NCI-H2196 treated with DMSO at 0.1 percent for 48 hours (cell line): ENCODE measurements at regions not wholly inside any gene's neighbourhood (a gene's known extent, or its start where the extent isn't known, plus 50 kb on each side); places are given as distances from the start of the nearest gene placed in this dataset.
"Not testable (repeated sequence)": the region's sequence is repeated elsewhere in the genome, so short reads cannot be mapped to it uniquely, and the experiment has no call there.

ENCODE experiments used
- DNase-seq: peaks from one replicate; lab custom pipeline; 2025; ENCODE audit not compliant: unreplicated experiment; lab: John Stamatoyannopoulos, UW

DNA sequence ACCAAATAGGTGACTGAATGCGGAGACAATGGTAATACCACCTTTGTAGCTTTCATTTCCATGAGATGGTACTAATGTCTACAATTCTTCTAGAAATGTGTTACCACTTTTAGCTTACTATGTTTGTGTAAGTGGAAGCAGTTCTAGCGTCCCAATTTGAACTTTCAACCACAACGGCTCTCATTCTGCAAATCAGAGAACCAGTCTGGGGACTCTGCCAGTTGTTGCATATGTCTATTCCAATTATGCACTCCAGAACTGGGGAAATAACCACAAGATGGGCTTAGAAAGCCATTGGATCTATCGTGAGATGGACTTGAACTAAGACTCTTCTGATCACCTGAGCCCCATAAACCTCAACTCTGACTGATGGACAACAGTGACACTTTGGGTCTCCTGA is 862.3 kb downstream of the SLITRK1 start:
- no peak for DNase-seq

DNA sequence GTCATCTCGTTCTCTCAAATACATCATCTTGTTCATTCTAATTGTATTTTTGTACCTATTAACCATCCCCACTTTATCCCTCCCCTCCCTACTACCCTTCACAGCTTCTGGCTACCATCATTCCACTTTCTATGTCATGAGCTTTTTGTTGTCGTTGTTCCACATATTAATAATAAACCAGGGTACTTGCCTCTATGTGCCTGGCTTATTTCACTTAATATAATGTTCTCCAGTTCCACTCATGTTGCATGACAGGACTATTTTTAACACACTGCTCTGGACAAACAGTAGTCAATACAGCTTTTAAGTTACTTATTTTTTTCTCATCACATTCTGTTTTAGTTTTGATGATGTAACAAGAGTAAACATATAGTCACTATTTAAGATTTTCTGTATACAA is 872.3 kb downstream of the SLITRK1 start:
- no peak for DNase-seq

DNA sequence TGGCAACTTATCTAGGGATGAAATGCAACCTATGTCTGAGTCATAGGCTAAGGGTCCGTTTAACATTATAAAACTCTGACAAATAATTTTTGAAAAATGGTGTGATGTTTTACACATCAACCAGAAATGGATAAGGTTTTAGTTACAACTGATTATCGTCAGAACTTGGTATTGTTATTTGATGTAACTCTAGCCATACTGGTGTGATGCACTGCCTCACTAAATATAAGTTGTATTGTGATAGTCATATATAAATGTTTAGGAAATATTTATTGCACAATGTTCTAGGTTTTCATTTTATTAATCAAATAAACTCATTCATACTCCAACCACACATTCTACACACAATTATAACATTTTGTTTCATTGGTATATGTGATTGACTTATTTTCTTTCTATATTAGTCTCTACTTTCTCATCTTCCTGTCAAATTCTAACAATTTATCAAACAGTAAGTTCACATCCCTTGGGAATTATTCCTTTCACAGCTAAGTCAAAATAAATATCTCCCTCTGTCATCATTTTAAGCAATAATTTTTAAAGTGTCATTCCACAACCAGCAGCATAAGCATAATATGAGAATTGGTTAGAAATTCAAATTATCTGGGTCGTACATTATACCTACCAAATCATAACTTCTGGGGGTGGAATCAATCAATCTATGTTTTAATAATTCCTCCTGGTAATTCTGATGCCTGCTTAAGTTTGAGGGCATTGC is 873.9 kb downstream of the SLITRK1 start:
- DNase-seq, result no peak

DNA sequence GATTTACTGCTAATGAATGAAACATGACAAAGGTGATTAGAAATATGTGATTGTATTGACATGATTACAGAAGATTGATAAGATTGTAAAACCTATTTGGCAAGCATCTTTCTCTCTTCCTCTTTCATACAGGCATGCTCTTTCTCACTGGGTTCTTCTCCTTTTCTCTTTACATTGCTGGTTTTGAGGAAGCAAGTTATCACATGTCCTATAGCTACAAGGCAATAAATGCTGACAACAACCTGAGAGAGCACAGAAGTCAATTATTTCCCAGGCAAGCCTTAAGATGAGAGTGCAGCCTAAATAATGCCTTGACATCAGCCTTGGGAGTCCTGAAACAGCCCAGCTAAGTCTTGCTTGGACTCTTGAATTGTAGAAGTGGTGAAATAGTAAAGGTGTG is 875.0 kb downstream of the SLITRK1 start:
- no peak for DNase-seq

DNA sequence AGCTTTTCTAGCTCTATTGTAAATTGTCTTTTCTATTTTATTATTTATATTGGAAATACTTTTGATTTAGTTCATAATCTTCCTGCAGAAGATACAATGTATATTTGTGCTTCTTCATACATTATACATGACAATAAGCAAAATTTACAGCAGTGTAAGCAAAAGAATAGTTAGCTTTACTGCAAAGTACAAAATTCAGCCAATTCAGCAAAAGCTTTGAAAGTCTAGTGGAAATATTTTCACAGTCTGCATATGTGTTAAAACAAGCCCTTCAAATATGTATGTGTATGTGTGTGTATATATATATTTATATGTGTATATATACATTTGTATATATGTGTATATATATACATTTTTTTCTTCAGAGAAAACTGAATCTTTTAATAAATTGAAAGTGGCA is 879.1 kb downstream of the SLITRK1 start:
- DNase-seq, result no peak

DNA sequence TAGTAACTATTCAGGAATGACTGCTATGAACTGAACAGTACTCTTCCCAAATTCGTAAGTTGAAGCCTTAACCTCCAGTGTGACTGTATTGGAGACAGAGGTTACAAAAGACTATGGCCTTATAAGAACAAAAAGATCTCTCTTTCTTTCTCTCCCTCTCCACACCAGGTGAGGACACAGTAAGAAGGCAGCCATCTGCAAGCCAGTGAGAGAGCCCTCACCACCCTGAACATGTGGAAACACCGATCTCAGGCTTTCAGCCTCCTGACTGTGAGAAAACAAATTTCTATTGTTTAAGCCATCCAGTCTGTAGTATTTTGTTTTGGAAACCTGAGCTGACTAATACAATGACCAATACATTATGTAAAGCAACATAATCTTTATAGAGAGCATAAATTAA is 888.9 kb downstream of the SLITRK1 start:
- no peak for DNase-seq

DNA sequence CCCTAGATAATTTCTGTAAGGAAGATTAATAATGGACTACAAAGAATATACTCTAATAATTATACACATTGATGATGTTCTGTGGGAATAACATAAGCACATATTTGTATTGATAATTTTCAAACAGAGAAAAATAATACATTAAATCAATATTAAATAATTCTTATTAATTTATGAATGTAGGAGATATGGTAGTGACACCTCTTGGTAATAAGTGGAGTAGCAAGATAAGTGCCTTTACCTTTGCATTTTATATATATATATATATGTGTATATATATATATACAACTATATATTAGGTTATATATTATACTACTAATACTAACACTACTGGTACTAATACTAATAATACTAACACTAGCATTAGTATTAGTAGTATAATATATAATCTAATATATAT is 905.8 kb downstream of the SLITRK1 start:
- no peak for DNase-seq

DNA sequence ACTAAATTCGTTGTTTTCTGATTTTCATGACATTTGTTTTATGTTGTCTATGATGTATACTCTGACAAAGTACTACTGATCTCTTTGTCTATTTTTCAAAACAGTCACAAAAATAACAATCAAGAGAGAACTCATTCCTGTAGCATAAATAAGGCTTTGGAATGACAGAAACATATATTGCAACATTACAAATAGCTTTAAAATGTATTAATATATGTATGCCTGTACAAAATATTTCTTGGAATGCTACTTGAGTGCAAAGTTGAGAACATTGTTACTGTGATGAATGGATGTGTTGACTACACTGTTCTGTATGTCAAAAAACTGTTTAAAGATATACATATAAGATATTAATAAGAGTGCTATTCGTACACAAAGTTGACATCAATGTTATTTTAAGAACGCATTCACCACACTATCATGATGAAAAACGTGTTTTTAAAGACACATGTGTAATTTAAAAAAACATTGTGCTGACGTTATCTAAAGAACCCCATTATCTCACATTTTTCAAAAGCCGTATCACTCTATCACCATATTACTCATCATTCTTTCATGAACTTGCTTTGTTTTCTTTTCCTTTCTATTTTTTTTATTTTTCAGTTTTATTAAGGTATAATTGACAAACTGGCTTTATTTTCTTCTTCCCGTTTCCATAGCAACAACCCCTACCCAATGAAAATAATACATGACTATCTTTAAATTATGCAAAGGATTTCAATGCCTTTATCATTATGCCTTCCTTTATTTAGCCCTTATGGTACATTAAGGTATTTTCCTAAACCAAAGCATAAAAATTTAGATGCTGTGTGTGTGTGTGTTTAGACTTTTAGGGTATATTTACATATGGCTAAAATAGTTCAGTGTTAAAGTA is 918.8 kb downstream of the SLITRK1 start:
- no peak for DNase-seq

DNA sequence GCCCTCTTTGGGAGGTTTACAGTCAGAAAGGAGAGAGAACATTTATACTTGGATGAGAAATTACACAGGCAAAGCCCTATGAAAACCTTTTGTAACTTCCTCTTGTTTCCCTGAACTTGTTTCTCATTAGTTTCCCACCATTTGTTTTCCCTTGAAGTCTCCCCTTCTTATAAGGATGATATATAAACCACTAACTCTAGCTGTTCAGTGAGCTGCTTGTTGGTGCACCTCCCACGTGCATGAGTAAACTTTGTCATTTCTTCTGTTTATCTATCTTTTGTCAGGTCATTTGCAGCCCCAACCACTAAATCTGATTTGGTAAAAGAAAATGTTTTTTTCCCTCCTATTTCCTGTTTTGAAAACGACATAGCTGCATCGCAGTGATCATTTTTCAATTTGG is 919.9 kb downstream of the SLITRK1 start:
- no peak for DNase-seq

DNA sequence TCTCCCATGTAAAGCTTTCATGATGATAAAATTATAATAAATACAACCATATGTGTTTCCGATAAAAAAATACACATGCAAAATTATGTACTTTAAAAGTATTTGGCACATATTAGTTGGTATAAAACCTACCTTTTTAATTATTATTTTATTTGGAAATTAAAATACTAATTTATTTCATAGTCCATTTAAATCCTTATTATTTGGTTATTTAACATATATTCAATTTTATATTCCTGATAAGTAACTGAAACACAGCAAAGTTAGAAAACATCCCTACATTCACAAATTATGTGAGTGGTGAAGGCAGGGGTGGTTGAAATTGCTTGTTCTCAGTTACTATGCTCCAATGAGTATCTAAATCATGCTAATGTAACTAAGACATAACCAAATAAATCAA is 920.5 kb downstream of the SLITRK1 start:
- no peak for DNase-seq

DNA sequence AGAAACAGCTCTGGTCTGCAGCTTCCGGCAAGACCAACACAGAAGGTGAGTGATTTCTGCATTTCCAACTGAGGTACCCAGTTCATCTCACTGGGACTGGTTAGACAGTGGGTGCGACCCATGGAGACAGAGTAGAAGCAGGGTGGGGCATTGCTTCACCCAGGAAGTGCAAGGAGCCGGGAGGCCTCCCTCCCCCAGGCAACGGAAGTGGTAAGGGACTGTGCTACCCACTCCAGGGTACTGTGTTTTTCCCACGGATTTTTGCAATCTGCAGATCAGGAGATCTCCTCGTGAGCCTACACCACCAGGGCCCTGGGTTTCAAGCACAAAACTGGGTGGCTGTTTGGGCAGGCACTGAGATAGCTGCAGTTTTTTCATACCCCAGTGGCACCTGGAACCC is 929.9 kb downstream of the SLITRK1 start:
- not testable (repeated sequence) for DNase-seq

DNA sequence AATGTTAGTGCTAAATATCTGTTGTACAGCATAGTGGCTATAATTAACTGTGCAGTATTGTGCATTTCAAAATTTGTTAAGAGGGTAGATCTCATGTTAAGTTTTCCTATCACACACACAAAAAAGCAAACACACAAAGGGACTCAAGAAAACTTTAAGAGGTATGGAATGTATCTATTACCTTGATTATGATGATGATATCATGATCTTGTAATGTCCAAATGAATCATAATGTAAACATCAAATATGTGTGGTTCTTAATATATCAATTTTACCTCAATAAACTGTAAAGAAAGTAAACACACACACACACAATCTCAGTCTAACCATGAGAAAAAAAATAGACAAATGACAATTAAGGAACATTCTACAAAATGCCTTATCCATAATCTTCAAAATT is 934.6 kb downstream of the SLITRK1 start:
- DNase-seq, result no peak

DNA sequence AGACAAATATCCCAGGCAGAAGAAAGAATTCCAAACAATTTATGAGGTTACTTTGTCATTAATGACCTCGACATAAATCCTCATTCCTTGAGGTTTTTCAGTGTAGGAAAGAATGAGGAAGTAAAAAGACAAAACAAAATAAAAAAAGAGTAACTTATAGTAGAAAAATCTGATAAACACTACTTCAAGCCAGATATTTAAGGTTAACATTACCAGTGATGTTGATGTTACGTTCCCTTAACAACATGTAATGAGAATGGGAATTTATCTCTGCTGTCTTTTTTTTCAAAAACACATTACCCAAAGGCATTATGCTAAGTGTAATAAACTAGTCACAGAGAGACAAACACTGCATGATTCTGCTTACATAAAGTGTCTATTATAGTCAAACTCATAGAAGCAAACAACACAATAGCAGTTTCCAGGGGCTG is 935.1 kb downstream of the SLITRK1 start:
- no peak for DNase-seq

DNA sequence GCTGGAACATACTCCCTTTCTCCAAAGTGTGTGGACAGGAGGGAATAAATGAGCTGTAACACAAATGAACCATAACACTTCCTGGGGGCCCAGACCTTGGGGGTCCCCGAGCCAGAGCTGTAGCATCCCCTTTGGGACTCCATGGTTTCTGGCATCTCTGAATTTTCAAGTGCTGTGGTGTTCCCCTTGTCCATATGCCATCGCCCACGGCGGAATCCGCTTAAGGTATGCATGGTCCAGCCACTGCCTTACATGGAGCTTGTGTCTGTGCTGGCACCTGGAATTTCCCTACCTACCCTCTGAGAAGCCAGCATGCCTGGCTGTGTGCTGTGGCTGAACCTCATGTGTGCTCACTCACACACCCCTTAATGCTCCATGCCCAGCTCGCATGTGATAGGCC is 943.6 kb downstream of the SLITRK1 start:
- DNase-seq, result no peak

DNA sequence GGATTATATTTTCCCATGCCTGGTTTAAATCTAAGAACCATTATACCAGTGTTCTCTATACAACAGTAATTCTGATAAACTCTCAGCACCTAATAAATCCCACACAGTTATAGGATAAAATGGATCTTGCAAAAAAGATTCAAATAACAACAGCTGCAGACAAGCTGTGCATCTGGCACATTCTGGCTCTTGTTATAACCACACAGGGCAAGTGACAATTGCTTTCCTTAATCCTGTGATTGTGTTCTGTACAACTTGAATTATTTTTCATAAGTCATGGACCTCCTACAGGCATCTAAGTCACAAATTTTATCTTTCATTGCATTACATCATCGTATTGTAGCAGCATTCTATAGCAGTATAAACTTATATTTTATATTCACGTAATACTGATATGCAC is 948.3 kb downstream of the SLITRK1 start:
- no peak for DNase-seq

DNA sequence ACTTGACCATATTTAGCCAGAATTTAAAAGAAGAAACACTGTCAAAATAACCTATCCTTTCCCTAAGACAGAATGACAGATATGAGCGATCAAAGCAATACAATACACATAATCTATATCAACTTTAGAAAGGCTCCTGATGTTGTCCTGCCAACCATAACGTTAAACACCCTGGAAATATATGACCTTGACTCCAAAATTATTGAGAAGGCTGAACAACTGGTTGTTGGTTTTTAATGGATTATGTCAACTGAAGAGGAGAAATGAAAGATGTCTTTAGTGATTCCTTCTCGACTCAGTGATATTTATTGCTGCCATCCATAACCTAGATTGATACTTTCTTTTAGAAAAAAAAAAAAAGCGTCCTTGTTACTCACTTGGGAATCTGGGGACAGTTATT is 957.2 kb downstream of the SLITRK1 start:
- DNase-seq, result no peak

DNA sequence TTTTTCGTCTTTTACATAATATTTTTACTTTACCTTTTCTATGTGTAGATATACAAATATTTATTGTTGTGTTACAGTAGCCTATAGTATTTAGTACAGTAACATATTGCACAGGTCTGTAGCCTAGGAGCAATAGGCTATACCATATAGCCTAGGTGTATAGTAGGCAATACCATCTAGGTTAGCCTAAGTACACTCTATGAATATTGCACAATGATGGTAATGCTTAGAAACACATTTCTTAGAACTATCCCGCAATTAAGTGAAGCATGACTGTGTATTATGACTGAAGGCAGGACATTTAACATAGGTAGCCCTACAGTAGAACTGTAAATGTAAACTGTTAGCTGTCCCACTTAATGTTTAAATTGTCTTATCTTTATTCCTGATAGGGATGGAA is 964.3 kb downstream of the SLITRK1 start:
- DNase-seq, result no peak

DNA sequence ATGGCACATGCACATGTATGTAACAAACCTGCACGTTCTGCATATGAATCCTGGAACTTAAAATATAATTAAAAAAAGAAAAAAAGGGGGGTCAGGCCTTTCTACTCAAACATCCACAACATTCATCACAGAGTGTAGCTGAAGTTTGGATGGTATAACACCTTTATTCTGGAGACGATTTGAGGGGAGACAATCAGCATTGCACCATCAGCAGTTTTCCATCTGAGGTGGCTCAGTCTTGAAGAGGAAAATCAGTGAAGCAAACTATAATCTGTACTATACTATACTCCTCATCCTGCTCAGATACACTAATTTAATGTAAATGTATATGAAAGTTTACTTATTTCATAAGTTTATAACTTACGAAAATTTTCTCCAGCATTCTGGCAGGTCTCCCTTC is 969.7 kb downstream of the SLITRK1 start:
- DNase-seq, result no peak

DNA sequence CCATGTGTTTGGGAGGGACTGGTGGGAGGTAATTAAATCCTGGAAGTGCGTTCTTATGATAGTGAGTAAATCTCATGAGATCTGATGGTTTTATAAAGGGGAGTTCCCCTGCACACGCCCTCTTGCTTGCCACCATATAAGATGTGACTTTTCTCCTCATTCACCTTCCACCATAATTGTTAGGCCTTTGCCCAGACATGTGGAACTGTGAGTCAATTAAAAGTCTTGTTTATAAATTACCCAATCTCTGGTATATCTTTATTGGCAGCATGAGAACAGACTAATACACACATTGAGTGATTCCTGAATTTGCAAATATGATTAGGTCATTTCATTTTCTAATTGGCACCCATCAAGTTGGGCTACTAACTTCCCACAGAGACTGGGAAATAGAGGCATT is 977.2 kb downstream of the SLITRK1 start:
- no peak for DNase-seq

DNA sequence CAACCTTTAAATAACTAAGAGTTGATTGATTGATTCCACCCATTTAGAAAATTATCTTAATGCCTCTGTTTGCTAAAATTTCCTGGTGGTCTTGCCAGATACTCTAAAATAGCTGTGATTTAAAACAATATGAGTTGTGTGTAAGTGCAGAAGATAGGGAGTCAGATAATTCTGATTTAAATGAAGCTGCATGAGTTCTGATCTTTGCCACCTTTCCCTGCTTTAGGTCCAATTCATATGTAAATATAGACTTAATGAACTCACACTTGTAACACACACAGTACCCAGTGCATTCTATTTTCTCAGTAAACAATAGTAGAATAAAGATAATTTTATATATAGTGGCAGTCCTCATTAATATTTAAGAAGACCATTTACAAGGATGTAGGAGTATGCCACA is 981.8 kb downstream of the SLITRK1 start:
- no peak for DNase-seq

DNA sequence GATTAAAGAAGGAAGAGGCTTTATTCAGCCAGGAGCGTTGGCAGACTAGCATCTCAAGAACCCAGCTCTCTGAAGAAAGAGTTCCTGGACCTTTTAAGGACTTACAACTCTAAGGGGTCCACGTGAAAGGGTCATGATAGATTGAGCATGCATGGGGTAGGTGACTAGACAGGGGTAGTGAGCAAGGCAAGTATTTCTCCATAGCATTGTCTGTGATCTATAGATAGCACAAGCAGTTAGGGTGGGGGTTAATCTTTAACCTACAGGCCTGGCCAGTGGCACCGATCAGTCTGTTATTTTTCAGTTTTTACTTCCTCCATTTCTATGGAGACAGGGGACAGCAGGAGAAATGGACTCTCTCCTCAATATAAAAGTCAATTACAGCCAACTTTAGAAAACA is 983.7 kb downstream of the SLITRK1 start:
- no peak for DNase-seq

DNA sequence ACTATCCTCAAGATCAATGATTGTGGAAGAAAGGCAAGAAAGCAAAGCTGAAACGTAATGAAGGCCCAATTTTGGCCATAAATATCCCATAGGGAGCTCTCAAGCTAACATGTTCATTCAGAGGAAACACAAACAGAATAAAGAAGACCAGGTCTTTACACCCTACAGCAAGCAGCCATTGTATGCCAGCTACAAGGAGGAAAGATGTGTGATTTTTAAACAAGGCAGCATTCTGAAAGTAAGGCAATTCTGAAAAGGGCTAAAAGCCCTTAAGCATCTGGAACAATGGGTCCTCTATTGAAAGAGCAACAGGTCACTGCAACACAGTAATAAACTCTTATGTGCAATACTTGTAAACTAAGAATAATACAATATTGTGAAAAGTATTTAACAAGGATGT is 1002.4 kb downstream of the SLITRK1 start:
- DNase-seq, result no peak

DNA sequence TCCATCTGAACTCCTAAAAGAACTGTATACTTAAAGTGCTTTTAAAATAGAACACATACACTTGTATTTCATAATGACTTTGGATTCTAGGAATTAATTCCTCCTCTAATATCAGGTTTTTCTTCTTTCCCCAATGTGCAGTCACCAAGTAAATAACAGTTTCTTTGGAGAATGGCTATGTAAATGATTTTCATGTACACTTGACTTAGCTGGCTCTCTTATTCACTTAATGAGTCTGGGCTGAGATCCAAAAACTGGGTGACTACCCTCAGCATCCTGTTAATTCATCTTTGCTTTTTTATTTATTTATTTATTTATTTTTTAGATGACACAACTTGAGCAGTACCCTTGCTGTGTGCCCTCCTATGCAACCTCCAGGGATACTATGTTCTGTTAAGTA is 1003.7 kb downstream of the SLITRK1 start:
- DNase-seq, result no peak
